K562 (cell line): ENCODE measurements at regions not wholly inside any gene's neighbourhood (a gene's known extent, or its start where the extent isn't known, plus 50 kb on each side); places are given as distances from the start of the nearest gene placed in this dataset.

Experiments
- ATAC-seq: fragments of 200-7000 bp; cut with Tn5 transposase; 3 replicates; pipeline ENCODE4 v1.9.1; 2020; ENCODE audit warnings: moderate library complexity
- BruUV-seq: library from RNA; stranded (reverse); fragments of 400-500 nt; replicated peaks from 2 replicates; lab custom pipeline; 2021; lab: Mats Ljungman, UMichigan
- CTCF ChIA-PET: fragments of 300-600 bp; formaldehyde crosslinking; extraction: SDS; loops from one replicate; lab custom pipeline; 2021; ENCODE audit warnings: low intra/inter-chr PET ratio; lab: Yijun Ruan, JAX
- POLR2A ChIA-PET: fragments of 300-600, 350-650 bp; sonication (Branson Sonifier 250); formaldehyde crosslinking; extraction: SDS; loops from one replicate; lab custom pipeline; 2021; ENCODE audit warnings: antibody characterized with exemption, inconsistent platforms; lab: Yijun Ruan, JAX
- DNase-seq, 4 experiments: peaks; one replicate each; pipeline versions ENCODE4 v3.0.0 to v3.0.0-alpha.2; 2011 to 2018; ENCODE audit warnings: low spot score in 3 of 4, mixed read lengths in 3 of 4; ENCODE audit errors: extremely low read depth in 1 of 4
- FAIRE-seq: peaks from 2 replicates; lab custom pipeline; 2011; peaks lifted over from hg19 to GRCh38; lab: Jason Lieb, UNC
- H2AFZ ChIP-seq: 2 replicates; pipeline ENCODE4 v1.6.0; 2011; ENCODE audit warnings: low read depth, low read length, control low read depth, inconsistent platforms
- H3K27ac ChIP-seq: fragments of 200-600 bp; 3 replicates; pipeline ENCODE4 v1.8.0; 2011; ENCODE audit warnings: low read depth, mild to moderate bottlenecking, control low read depth, inconsistent platforms, low read length, moderate library complexity, mixed read lengths; ENCODE audit errors: extremely low read depth
- H3K27me3 ChIP-seq, 2 experiments: fragments of 300-600 bp in 1 of 2; 2 replicates in 1 of 2; 3 replicates in 1 of 2; pipeline versions ENCODE4 v1.6.0 to v1.8.0; 2011; ENCODE audit warnings: inconsistent platforms in 2 of 2, low read length in 2 of 2, mild to moderate bottlenecking in 1 of 2, mixed read lengths in 1 of 2, moderate library complexity in 1 of 2; ENCODE audit not compliant: control insufficient read depth in 2 of 2, insufficient read depth in 2 of 2
- H3K36me3 ChIP-seq: fragments of 300-600 bp; 3 replicates; pipeline ENCODE4 v1.8.0; 2011; ENCODE audit warnings: mild to moderate bottlenecking, low read length, inconsistent platforms; ENCODE audit not compliant: control insufficient read depth, insufficient read depth
- H3K4me1 ChIP-seq, 2 experiments: fragments of 200-600 bp in 1 of 2; replicated peaks in 1 of 2; 2 replicates in 1 of 2; 3 replicates in 1 of 2; pipeline versions ENCODE4 v1.5.1 to v1.8.0; 2011; ENCODE audit warnings: inconsistent platforms in 2 of 2, low read length in 2 of 2, mild to moderate bottlenecking in 1 of 2, mixed read lengths in 1 of 2, moderate library complexity in 1 of 2; ENCODE audit not compliant: control insufficient read depth in 2 of 2, insufficient read depth in 2 of 2
- H3K4me2 ChIP-seq: 2 replicates; pipeline ENCODE4 v1.6.1; 2011; ENCODE audit warnings: low read length, control low read depth, inconsistent platforms, mixed read lengths; ENCODE audit not compliant: insufficient read depth
- H3K4me3 ChIP-seq: fragments of 200-600 bp; sonication (generic), shearing (Covaris generic); 2 replicates; pipeline ENCODE4 v1.5.1; 2016; ENCODE audit warnings: control low read depth, inconsistent platforms
- H3K79me2 ChIP-seq: fragments of 200-600 bp; 3 replicates; pipeline ENCODE4 v1.8.0; 2011; ENCODE audit warnings: low read length, inconsistent platforms; ENCODE audit not compliant: control insufficient read depth, insufficient read depth
- H3K9ac ChIP-seq, 2 experiments: 2 replicates each; pipeline versions ENCODE4 v1.6.0 to v1.6.1; 2011; ENCODE audit warnings: low read depth in 2 of 2, low read length in 2 of 2, control low read depth in 1 of 2, inconsistent platforms in 1 of 2, mild to moderate bottlenecking in 1 of 2, mixed read lengths in 1 of 2; ENCODE audit not compliant: insufficient read depth in 1 of 2
- H3K9me1 ChIP-seq: one replicate; pipeline ENCODE4 v1.6.0; 2011; ENCODE audit warnings: inconsistent platforms, mild to moderate bottlenecking, low read length, moderate library complexity; ENCODE audit not compliant: control insufficient read depth, insufficient read depth
- H3K9me3 ChIP-seq: replicated peaks from 2 replicates; pipeline ENCODE4 v1.5.1; 2011; ENCODE audit warnings: low read depth, low read length, inconsistent platforms; ENCODE audit not compliant: control insufficient read depth, insufficient read depth
- H4K20me1 ChIP-seq: replicated peaks from 2 replicates; pipeline ENCODE4 v1.6.1; 2011; ENCODE audit warnings: low read length, inconsistent platforms, mixed read lengths; ENCODE audit not compliant: control insufficient read depth, insufficient read depth
- FOS ChIP-seq: IDR thresholded peaks from 3 replicates; pipeline ENCODE4 v1.6.1; 2011; ENCODE audit not compliant: insufficient read length; ENCODE audit errors: extremely low read depth
- FOXK1 ChIP-seq: sonication (generic); formaldehyde crosslinking; IDR thresholded peaks from 2 replicates; pipeline ENCODE4 v1.8.0; 2022; ENCODE audit warnings: missing genetic modification reagents, mild to moderate bottlenecking, borderline replicate concordance
- FOXK2 ChIP-seq, 2 experiments: fragments of 450-650 bp; IDR thresholded peaks in 1 of 2; conservative IDR thresholded peaks in 1 of 2; 2 replicates each; pipeline ENCODE4 v1.6.1; 2016; ENCODE audit warnings: low read depth in 2 of 2, mild to moderate bottlenecking in 1 of 2
- GTF2A2 ChIP-seq: IDR thresholded peaks from 2 replicates; pipeline ENCODE4 v1.6.1; 2016; ENCODE audit warnings: mild to moderate bottlenecking, missing genetic modification characterization, missing compliant biosample characterization
- PHB ChIP-seq: fragments of 250-450 bp; sonication (Bioruptor Pico); IDR thresholded peaks from 2 replicates; pipeline ENCODE4 v1.5.0; 2021
- ZNF146 ChIP-seq: IDR thresholded peaks from one replicate; pipeline ENCODE4 v1.6.1; 2018; ENCODE audit warnings: missing compliant biosample characterization; ENCODE audit not compliant: unreplicated experiment
- ZNF551 ChIP-seq: fragments of 250-450 bp; sonication (Bioruptor Pico); IDR thresholded peaks from 2 replicates; pipeline ENCODE4 v1.5.0; 2021; ENCODE audit warnings: mild to moderate bottlenecking, moderate library complexity
- WGBS: fragments of 100-300 bp; shearing (Covaris generic); methylation state at CpG from one replicate; pipeline ENCODE4 v1.1.6; 2016; ENCODE audit warnings: low coverage, mixed read lengths; ENCODE audit not compliant: insufficient coverage; ENCODE audit errors: missing lambda C conversion rate; 5-methylcytosine and 5-hydroxymethylcytosine counted together
- in situ Hi-C: fragments of 300-500 bp; cut with MboI; formaldehyde crosslinking; loops from 4 replicates; pipeline ENCODE4 v1.15.0; 2018; ENCODE audit warnings: inconsistent platforms, mixed read lengths
- intact Hi-C: fragments of 100-400 bp; cut with micrococcal nuclease; formaldehyde crosslinking; loops from 2 replicates; pipeline ENCODE4 v1.14.2; 2022
- TF ChIP-seq, protein P1 (sequence below): fragments of 150-350 bp; IDR thresholded peaks from 2 replicates; pipeline ENCODE4 v1.6.1; 2014; ENCODE audit warnings: low read depth, mild to moderate bottlenecking, low read length, borderline replicate concordance
- TF ChIP-seq, protein P2 (sequence below): IDR thresholded peaks from 3 replicates; pipeline ENCODE4 v1.6.1; 2011; ENCODE audit warnings: borderline replicate concordance, mild to moderate bottlenecking; ENCODE audit not compliant: insufficient read length, insufficient read depth
- TF ChIP-seq, protein P3 (sequence below): fragments of 250-450 bp; sonication (Bioruptor Pico); IDR thresholded peaks from 2 replicates; pipeline ENCODE4 v1.4.0; 2020; ENCODE audit warnings: mild to moderate bottlenecking, moderate library complexity, borderline replicate concordance

DNA sequence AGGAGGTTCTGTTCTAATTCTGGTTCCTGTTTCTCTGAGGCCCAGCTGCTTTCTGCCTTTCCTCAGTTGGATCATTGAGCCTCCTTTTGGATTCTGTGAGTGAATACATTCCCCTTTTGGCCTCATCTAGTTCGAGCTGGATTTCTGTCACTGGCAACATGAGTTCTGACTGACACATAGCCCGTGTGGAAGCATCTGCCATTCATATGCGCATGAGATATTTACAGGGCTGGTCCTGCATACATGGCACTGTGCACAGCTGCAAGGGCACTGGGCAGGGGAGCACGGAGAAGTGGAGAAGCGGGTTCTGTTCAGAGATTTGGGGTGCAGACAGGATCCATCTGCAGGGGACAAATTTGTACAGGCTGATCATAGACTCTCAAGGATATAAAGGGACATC lies 352.8 kb downstream of the RPS24 start:
- no peak overlapping the region for H3K4me2 ChIP-seq
- ChIA-PET POLR2A (interaction anchor here (0.7 to 1.4 kb wide), 2 partner anchors 10 to 664 kb away, joined by 3 to 4 read pairs; no protein-coding TSS in a partner anchor), CTCF (no interaction called here)
- 0% methylated on average over 5 of the region's 5 CpGs for WGBS
- H3K79me2 ChIP-seq, result no peaks in the 10 kb centered on the region
- BruUV-seq, result no TSS peak
- H3K4me3 ChIP-seq, result no peak overlapping the region
- in situ Hi-C loops (no loop called here), intact Hi-C loops (no loop called here)
- no peaks in the 10 kb centered on the region for H3K9me3 ChIP-seq
- peaks cover 7 to 23% of the 10 kb centered on the region in 2 experiments; a peak in 4 of 5 replicates for H3K27me3 ChIP-seq
- DNase-seq, result no peak
- H3K4me1 ChIP-seq, result no peaks in the 10 kb centered on the region
- H2AFZ ChIP-seq, result no peak overlapping the region
- no peaks in the 10 kb centered on the region for H3K36me3 ChIP-seq
- no peak overlapping the region for H3K9ac ChIP-seq
- no peak overlapping the region for H3K27ac ChIP-seq
- no peak for FAIRE-seq
- no peaks in the 10 kb centered on the region for H3K9me1 ChIP-seq
- H4K20me1 ChIP-seq, result peaks cover 7% of the 10 kb centered on the region; the same call in 1 of the 2 replicates
- no peak for ATAC-seq
- TF ChIP-seq GTF2A2 (tag) (no peak), ZNF146 (CRISPR knock-in tag) (no peak), ZNF551 (CRISPR knock-in tag) (no peak), FOXK1 (CRISPR knock-in tag) (no peak), FOXK2 (conservative IDR thresholded peaks at IDR 0.05 in 1 of 2, IDR thresholded peaks at IDR 0.05 in 1 of 2; ENCODE audit: low read depth in 2 of 2) (no peak), FOS (no peak), PHB (no peak)
- TF ChIP-seq, protein P1, sequence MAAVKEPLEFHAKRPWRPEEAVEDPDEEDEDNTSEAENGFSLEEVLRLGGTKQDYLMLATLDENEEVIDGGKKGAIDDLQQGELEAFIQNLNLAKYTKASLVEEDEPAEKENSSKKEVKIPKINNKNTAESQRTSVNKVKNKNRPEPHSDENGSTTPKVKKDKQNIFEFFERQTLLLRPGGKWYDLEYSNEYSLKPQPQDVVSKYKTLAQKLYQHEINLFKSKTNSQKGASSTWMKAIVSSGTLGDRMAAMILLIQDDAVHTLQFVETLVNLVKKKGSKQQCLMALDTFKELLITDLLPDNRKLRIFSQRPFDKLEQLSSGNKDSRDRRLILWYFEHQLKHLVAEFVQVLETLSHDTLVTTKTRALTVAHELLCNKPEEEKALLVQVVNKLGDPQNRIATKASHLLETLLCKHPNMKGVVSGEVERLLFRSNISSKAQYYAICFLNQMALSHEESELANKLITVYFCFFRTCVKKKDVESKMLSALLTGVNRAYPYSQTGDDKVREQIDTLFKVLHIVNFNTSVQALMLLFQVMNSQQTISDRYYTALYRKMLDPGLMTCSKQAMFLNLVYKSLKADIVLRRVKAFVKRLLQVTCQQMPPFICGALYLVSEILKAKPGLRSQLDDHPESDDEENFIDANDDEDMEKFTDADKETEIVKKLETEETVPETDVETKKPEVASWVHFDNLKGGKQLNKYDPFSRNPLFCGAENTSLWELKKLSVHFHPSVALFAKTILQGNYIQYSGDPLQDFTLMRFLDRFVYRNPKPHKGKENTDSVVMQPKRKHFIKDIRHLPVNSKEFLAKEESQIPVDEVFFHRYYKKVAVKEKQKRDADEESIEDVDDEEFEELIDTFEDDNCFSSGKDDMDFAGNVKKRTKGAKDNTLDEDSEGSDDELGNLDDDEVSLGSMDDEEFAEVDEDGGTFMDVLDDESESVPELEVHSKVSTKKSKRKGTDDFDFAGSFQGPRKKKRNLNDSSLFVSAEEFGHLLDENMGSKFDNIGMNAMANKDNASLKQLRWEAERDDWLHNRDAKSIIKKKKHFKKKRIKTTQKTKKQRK, result no peak
- TF ChIP-seq, protein P2, sequence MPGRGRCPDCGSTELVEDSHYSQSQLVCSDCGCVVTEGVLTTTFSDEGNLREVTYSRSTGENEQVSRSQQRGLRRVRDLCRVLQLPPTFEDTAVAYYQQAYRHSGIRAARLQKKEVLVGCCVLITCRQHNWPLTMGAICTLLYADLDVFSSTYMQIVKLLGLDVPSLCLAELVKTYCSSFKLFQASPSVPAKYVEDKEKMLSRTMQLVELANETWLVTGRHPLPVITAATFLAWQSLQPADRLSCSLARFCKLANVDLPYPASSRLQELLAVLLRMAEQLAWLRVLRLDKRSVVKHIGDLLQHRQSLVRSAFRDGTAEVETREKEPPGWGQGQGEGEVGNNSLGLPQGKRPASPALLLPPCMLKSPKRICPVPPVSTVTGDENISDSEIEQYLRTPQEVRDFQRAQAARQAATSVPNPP, result no peak
- TF ChIP-seq, protein P3, sequence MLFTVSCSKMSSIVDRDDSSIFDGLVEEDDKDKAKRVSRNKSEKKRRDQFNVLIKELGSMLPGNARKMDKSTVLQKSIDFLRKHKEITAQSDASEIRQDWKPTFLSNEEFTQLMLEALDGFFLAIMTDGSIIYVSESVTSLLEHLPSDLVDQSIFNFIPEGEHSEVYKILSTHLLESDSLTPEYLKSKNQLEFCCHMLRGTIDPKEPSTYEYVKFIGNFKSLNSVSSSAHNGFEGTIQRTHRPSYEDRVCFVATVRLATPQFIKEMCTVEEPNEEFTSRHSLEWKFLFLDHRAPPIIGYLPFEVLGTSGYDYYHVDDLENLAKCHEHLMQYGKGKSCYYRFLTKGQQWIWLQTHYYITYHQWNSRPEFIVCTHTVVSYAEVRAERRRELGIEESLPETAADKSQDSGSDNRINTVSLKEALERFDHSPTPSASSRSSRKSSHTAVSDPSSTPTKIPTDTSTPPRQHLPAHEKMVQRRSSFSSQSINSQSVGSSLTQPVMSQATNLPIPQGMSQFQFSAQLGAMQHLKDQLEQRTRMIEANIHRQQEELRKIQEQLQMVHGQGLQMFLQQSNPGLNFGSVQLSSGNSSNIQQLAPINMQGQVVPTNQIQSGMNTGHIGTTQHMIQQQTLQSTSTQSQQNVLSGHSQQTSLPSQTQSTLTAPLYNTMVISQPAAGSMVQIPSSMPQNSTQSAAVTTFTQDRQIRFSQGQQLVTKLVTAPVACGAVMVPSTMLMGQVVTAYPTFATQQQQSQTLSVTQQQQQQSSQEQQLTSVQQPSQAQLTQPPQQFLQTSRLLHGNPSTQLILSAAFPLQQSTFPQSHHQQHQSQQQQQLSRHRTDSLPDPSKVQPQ (CRISPR knock-in tag), result no peak
